Stimulated activated CD4-positive, alpha-beta T cell treated with anti-CD3 and anti-CD28 coated beads, Interleukin-4, amount 100 ng/mL, for 48 hours (primary cell): ENCODE measurements at regions not wholly inside any gene's neighbourhood (a gene's known extent, or its start where the extent isn't known, plus 50 kb on each side); places are given as distances from the start of the nearest gene placed in this dataset.
"Not testable (repeated sequence)": the region's sequence is repeated elsewhere in the genome, so short reads cannot be mapped to it uniquely, and the experiment has no call there.

Experiments used
- DNase-seq, 2 donors: peaks; one replicate each; pipeline ENCODE4 v3.0.0-alpha.2; 2020; ENCODE audit warnings: low read depth in 2 of 2

GRCh38 chr1:83135524-83136157 lies 863.3 kb downstream of the TTLL7 start:
- DNase-seq: not testable (repeated sequence)

GRCh38 chr1:83134322-83135014 lies 864.5 kb downstream of the TTLL7 start:
- DNase-seq: not testable (repeated sequence)

- no peak for DNase-seq
These were observed 867.3 kb downstream of the TTLL7 start for GRCh38 chr1:83131692-83131955.

GRCh38 chr1:83130886-83131691 lies 867.8 kb downstream of the TTLL7 start:
- DNase-seq: no peak

- no peak for DNase-seq
These were observed 869.8 kb downstream of the TTLL7 start for GRCh38 chr1:83129107-83129506.

- DNase-seq: no peak
These were observed 873.5 kb downstream of the TTLL7 start for GRCh38 chr1:83125456-83125855.

GRCh38 chr1:83123019-83123418 lies 875.9 kb downstream of the TTLL7 start:
- DNase-seq: no peak

- DNase-seq: no peak
These were observed 880.5 kb downstream of the TTLL7 start for GRCh38 chr1:83118472-83118871.

GRCh38 chr1:83117030-83117429 lies 881.9 kb downstream of the TTLL7 start:
- not testable (repeated sequence) for DNase-seq

- DNase-seq: no peak
These were observed 883.1 kb downstream of the TTLL7 start for GRCh38 chr1:83115785-83116184.

GRCh38 chr1:83114136-83114834 lies 884.6 kb downstream of the TTLL7 start:
- no peak for DNase-seq

GRCh38 chr1:83113652-83114051 lies 885.3 kb downstream of the TTLL7 start:
- no peak for DNase-seq

GRCh38 chr1:83112248-83112885 lies 886.6 kb downstream of the TTLL7 start:
- DNase-seq: no peak

- no peak for DNase-seq
These were observed 888.8 kb downstream of the TTLL7 start for GRCh38 chr1:83110156-83110555.

GRCh38 chr1:83109692-83110091 lies 889.2 kb downstream of the TTLL7 start:
- DNase-seq: no peak

GRCh38 chr1:83104558-83104957 lies 894.4 kb downstream of the TTLL7 start:
- DNase-seq: no peak

- no peak for DNase-seq
These were observed 895.6 kb downstream of the TTLL7 start for GRCh38 chr1:83103341-83103740.

GRCh38 chr1:83102630-83103071 lies 896.3 kb downstream of the TTLL7 start:
- DNase-seq: no peak

- DNase-seq: no peak
These were observed 897.5 kb downstream of the TTLL7 start for GRCh38 chr1:83101406-83101805.

- DNase-seq: no peak
These were observed 898.8 kb downstream of the TTLL7 start for GRCh38 chr1:83100133-83100532.

GRCh38 chr1:83098791-83099190 lies 900.1 kb downstream of the TTLL7 start:
- DNase-seq: no peak

- DNase-seq: no peak
These were observed 900.8 kb downstream of the TTLL7 start for GRCh38 chr1:83098131-83098530.
